Endodermal cell (in vitro differentiated cells): ENCODE measurements at regions not wholly inside any gene's neighbourhood (a gene's known extent, or its start where the extent isn't known, plus 50 kb on each side); places are given as distances from the start of the nearest gene placed in this dataset.

Experiments used
- DNase-seq: peaks from one replicate; pipeline ENCODE4 v3.0.0-alpha.2; 2017
- H3K27ac ChIP-seq: 2 replicates; pipeline ENCODE4 v1.5.1; 2013; ENCODE audit warnings: mild to moderate bottlenecking, low read depth, low read length, moderate library complexity
- H3K27me3 ChIP-seq: 2 replicates; pipeline ENCODE4 v1.6.1; 2013; ENCODE audit warnings: mild to moderate bottlenecking, low read length, moderate library complexity; ENCODE audit not compliant: insufficient read depth, control insufficient read depth, poor library complexity, severe bottlenecking
- H3K36me3 ChIP-seq: 2 replicates; pipeline ENCODE4 v1.7.0; 2013; ENCODE audit warnings: mild to moderate bottlenecking, low read length, moderate library complexity; ENCODE audit not compliant: control insufficient read depth, insufficient read depth
- H3K4me1 ChIP-seq: one replicate; pipeline ENCODE4 v1.7.0; 2013; ENCODE audit warnings: low read length; ENCODE audit not compliant: control insufficient read depth, insufficient read depth
- H3K4me3 ChIP-seq: 2 replicates; pipeline ENCODE4 v1.5.1; 2013; ENCODE audit warnings: mild to moderate bottlenecking, low read length, moderate library complexity
- H3K9ac ChIP-seq: 2 replicates; pipeline ENCODE4 v1.6.1; 2013; ENCODE audit warnings: mild to moderate bottlenecking, low read length, moderate library complexity; ENCODE audit not compliant: poor library complexity, severe bottlenecking; ENCODE audit errors: extremely low read depth
- H3K9me3 ChIP-seq: 2 replicates; pipeline ENCODE4 v1.6.1; 2013; ENCODE audit warnings: mild to moderate bottlenecking, low read length, moderate library complexity; ENCODE audit not compliant: control insufficient read depth
- H3K27ac Mint-ChIP-seq: 2 replicates; pipeline ENCODE4 v1.8.0; 2020; ENCODE audit warnings: mixed read lengths
- H3K27me3 Mint-ChIP-seq: 2 replicates; pipeline ENCODE4 v1.8.0; 2021; ENCODE audit warnings: mild to moderate bottlenecking, mixed read lengths; ENCODE audit not compliant: insufficient read depth
- H3K36me3 Mint-ChIP-seq: 2 replicates; pipeline ENCODE4 v1.8.0; 2020; ENCODE audit warnings: low read depth, mixed read lengths
- H3K4me1 Mint-ChIP-seq: 2 replicates; pipeline ENCODE4 v1.8.0; 2020; ENCODE audit warnings: mixed read lengths
- H3K4me3 Mint-ChIP-seq: 2 replicates; pipeline ENCODE4 v1.8.0; 2020; ENCODE audit warnings: mild to moderate bottlenecking, moderate library complexity, mixed read lengths
- H3K9me3 Mint-ChIP-seq: 2 replicates; pipeline ENCODE4 v1.8.0; 2020; ENCODE audit warnings: mild to moderate bottlenecking, mixed read lengths
- WGBS, 2 experiments: methylation state at CpG; one replicate each; pipeline versions ENCODE4 v1.1.5 to v1.1.7; 2013; ENCODE audit warnings: missing lambda C conversion rate in 2 of 2, mixed read lengths in 1 of 2; ENCODE audit not compliant: insufficient coverage in 1 of 2, insufficient read length in 1 of 2; 5-methylcytosine and 5-hydroxymethylcytosine counted together
- TF ChIP-seq, protein P1 (sequence below): fragments of 200-600 bp; sonication (generic); conservative IDR thresholded peaks from 2 replicates; pipeline ENCODE4 v1.5.0; 2021; ENCODE audit warnings: antibody characterized with exemption, mild to moderate bottlenecking

DNA sequence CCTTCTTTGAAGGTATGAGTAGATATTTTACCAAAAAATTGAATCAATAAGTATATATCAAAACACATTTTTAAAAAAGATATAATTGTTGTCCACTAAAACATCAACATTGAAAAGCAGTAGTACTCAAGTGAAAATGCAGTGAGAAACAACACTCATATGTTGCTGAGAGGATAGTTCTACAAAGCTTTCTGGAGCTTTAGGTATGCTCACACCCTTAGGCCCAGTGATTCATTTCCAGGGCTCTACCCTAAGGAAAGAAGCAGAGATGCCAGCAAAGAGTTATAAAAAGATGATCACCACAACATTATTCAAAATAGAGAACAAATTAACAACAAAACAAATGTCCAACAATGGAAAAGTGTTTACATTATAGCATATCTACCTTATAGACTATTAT, 197.3 kb upstream of the CCDC150 start:
- Histone ChIP-seq H3K9me3 (no peaks in the 10 kb centered on the region), H3K36me3 (no peaks in the 10 kb centered on the region), H3K27ac (no peak overlapping the region), H3K4me3 (no peak overlapping the region), H3K27me3 (no peaks in the 10 kb centered on the region), H3K9ac (no peak overlapping the region), H3K4me1 (no peaks in the 10 kb centered on the region)
- TF ChIP-seq, protein P1, sequence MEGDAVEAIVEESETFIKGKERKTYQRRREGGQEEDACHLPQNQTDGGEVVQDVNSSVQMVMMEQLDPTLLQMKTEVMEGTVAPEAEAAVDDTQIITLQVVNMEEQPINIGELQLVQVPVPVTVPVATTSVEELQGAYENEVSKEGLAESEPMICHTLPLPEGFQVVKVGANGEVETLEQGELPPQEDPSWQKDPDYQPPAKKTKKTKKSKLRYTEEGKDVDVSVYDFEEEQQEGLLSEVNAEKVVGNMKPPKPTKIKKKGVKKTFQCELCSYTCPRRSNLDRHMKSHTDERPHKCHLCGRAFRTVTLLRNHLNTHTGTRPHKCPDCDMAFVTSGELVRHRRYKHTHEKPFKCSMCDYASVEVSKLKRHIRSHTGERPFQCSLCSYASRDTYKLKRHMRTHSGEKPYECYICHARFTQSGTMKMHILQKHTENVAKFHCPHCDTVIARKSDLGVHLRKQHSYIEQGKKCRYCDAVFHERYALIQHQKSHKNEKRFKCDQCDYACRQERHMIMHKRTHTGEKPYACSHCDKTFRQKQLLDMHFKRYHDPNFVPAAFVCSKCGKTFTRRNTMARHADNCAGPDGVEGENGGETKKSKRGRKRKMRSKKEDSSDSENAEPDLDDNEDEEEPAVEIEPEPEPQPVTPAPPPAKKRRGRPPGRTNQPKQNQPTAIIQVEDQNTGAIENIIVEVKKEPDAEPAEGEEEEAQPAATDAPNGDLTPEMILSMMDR = no peak
- no peak for DNase-seq
- Mint-ChIP-seq H3K27ac (no peak overlapping the region), H3K36me3 (no peaks in the 10 kb centered on the region), H3K27me3 (no peaks in the 10 kb centered on the region), H3K4me1 (peaks cover 2% of the 10 kb centered on the region), H3K4me3 (no peak overlapping the region), H3K9me3 (peaks cover 2% of the 10 kb centered on the region)

DNA sequence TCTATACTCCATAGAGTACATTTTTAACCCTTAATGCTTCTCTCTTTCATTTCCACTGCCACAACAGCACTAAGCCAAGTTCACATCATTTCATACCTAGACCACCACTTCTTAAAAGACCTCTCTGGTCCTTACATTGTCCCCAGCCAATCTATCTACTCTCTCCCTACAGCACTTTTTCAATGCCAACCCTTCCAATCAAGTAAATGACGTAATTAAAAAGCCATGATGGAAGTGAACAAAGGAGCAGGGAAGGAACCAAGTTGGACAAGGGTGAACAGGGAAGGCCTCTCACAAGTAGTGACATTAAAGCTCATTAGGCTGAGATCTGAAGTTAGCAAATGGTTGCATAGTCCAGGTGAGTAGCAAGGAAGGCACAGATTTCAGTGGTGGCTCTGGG, 195.1 kb upstream of the CCDC150 start:
- Histone ChIP-seq H3K4me3 (no peak overlapping the region), H3K9ac (no peak overlapping the region), H3K27ac (no peak overlapping the region), H3K4me1 (peaks cover 6% of the 10 kb centered on the region), H3K27me3 (no peaks in the 10 kb centered on the region), H3K9me3 (peaks cover 5% of the 10 kb centered on the region), H3K36me3 (no peaks in the 10 kb centered on the region)
- H3K27me3 Mint-ChIP-seq = no peaks in the 10 kb centered on the region
- no peaks in the 10 kb centered on the region for H3K36me3 Mint-ChIP-seq
- DNase-seq = no peak
- no peak overlapping the region for H3K27ac Mint-ChIP-seq
- peaks cover 12% of the 10 kb centered on the region for H3K4me1 Mint-ChIP-seq
- TF ChIP-seq, protein P1 = no peak
- whole genome bisulfite sequencing, 2 experiments = 93% methylated on average over 1 of the region's 1 CpG; no CpG with 5 or more reads in 1 of the 2 experiments
- H3K9me3 Mint-ChIP-seq = peaks cover 7% of the 10 kb centered on the region
- H3K4me3 Mint-ChIP-seq = no peak overlapping the region

DNA sequence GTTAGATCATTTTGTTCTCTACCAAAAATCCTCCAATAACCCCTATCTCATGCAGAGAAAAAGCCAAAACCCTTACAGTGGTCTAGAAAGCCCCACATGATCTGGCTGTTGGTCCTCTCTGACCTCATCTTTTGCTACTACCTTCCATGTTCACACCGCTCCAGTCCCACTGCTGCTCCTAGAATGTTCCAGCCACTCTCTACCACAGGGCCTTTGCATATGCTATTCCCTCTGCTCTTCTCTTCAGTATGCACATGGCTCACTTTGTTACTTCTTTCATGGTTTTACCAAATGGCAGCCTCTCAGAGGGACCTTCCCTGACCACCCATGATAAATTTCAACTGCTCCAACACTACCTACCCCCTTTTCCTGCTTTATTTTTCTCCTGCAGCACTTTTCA, 193.5 kb upstream of the CCDC150 start:
- no peak for DNase-seq
- Mint-ChIP-seq H3K9me3 (peaks cover 7% of the 10 kb centered on the region), H3K36me3 (no peaks in the 10 kb centered on the region), H3K27ac (no peak overlapping the region), H3K4me3 (no peak overlapping the region), H3K27me3 (no peaks in the 10 kb centered on the region), H3K4me1 (peaks cover 15% of the 10 kb centered on the region)
- no peak overlapping the region for H3K9ac ChIP-seq
- H3K4me1 ChIP-seq = peaks cover 6% of the 10 kb centered on the region
- WGBS, 2 experiments = 97 to 100% methylated on average over 1 of the region's 1 CpG
- peaks cover 5% of the 10 kb centered on the region for H3K9me3 ChIP-seq
- TF ChIP-seq, protein P1 = no peak
- no peaks in the 10 kb centered on the region for H3K36me3 ChIP-seq
- no peaks in the 10 kb centered on the region for H3K27me3 ChIP-seq
- no peak overlapping the region for H3K27ac ChIP-seq
- no peak overlapping the region for H3K4me3 ChIP-seq
